SU-DHL-6 (cell line): ENCODE measurements at regions not wholly inside any gene's neighbourhood (a gene's known extent, or its start where the extent isn't known, plus 50 kb on each side); places are given as distances from the start of the nearest gene placed in this dataset.

ENCODE experiments used
- EZH2phosphoT487 ChIP-seq: fragments of 200-600 bp; sonication (generic), shearing (Covaris generic); conservative IDR thresholded peaks from 2 replicates; pipeline ENCODE4 v1.6.1; 2018; ENCODE audit warnings: mild to moderate bottlenecking, antibody characterized with exemption, low read length, moderate library complexity, mixed read lengths
- TF ChIP-seq, protein P1 (sequence below): fragments of 200-600 bp; sonication (generic); IDR thresholded peaks from one replicate; pipeline ENCODE4 v1.5.1; 2017; ENCODE audit warnings: antibody characterized with exemption, mild to moderate bottlenecking, low read length, moderate library complexity; ENCODE audit not compliant: insufficient read depth, poor library complexity, severe bottlenecking

DNA sequence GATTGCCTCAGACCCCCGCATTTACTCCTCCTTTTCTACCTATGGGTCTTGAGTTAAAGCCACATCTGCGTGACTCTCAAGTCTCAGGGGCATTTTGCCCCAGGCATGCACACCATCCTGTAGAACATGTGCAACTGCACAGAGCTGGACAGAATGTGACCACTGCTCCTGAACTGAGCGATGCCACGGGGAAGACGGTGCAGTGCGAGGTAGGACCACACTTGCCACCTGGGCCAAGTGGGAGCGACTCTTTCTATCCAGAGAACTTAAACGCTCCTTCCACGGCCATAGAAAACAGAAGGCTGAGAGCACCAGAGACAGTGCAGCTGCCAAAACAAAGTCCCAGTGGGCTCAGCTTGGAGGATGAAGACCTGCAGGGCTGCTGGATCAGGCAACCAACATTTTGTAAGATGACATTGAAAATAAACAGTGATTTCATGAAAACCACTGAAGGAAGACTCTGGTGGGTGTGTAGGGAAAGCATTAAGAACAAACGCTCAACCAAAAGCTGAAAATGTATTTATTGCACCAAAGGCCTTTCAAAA lies 149.0 kb upstream of the HDAC4 start:
- TF ChIP-seq, protein P1, sequence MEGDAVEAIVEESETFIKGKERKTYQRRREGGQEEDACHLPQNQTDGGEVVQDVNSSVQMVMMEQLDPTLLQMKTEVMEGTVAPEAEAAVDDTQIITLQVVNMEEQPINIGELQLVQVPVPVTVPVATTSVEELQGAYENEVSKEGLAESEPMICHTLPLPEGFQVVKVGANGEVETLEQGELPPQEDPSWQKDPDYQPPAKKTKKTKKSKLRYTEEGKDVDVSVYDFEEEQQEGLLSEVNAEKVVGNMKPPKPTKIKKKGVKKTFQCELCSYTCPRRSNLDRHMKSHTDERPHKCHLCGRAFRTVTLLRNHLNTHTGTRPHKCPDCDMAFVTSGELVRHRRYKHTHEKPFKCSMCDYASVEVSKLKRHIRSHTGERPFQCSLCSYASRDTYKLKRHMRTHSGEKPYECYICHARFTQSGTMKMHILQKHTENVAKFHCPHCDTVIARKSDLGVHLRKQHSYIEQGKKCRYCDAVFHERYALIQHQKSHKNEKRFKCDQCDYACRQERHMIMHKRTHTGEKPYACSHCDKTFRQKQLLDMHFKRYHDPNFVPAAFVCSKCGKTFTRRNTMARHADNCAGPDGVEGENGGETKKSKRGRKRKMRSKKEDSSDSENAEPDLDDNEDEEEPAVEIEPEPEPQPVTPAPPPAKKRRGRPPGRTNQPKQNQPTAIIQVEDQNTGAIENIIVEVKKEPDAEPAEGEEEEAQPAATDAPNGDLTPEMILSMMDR, result no peak
- no peak for TF ChIP-seq EZH2phosphoT487
